HCT116 (cell line): ENCODE measurements at regions not wholly inside any gene's neighbourhood (a gene's known extent, or its start where the extent isn't known, plus 50 kb on each side); places are given as distances from the start of the nearest gene placed in this dataset.

ENCODE experiments used
- ATAC-seq: fragments of 200-7000 bp; cut with Tn5 transposase; 2 replicates; pipeline ENCODE4 v1.9.1; 2020; ENCODE audit warnings: mild to moderate bottlenecking, moderate library complexity
- BruUV-seq: library from RNA; stranded (reverse); fragments of 400-500 nt; replicated peaks from 2 replicates; lab custom pipeline; 2021; lab: Mats Ljungman, UMichigan
- CTCF ChIA-PET: fragments of 300-600 bp; sonication (Branson Sonifier 250); formaldehyde crosslinking; loops from one replicate; lab custom pipeline; 2021; ENCODE audit warnings: antibody characterized with exemption; lab: Charles Lee
- POLR2A ChIA-PET: fragments of 300-600, 350-600 bp; sonication (Branson Sonifier 250); formaldehyde crosslinking; loops from one replicate; lab custom pipeline; 2021; ENCODE audit warnings: antibody characterized with exemption; lab: Charles Lee
- RAD21 ChIA-PET, 2 experiments: fragments of 300-600 bp; sonication (Branson Sonifier 250); formaldehyde crosslinking; loops; one replicate each; lab custom pipeline; 2023; ENCODE audit warnings: low total read pairs in 2 of 2; ENCODE audit not compliant: uncharacterized antibody in 2 of 2, unreplicated experiment in 2 of 2, low non-redundant PET in 1 of 2; lab: Charles Lee
- DNase-seq: peaks from one replicate; pipeline ENCODE4 v3.0.0-alpha.2; 2010; ENCODE audit warnings: low read depth, low spot score
- H2AFZ ChIP-seq: fragments of 200-600 bp; shearing (Covaris generic), sonication (generic); 2 replicates; pipeline ENCODE4 v1.6.1; 2017; ENCODE audit warnings: low read depth, mixed run types, mixed read lengths, antibody characterized with exemption, low read length; ENCODE audit not compliant: poor library complexity, severe bottlenecking
- H3K27ac ChIP-seq: 2 replicates; pipeline ENCODE4 v1.5.1; 2012; ENCODE audit warnings: low read depth, low read length
- H3K27me3 ChIP-seq: fragments of 200-600 bp; sonication (generic); 2 replicates; pipeline ENCODE4 v1.6.1; 2016; ENCODE audit warnings: mixed run types, low read length, mixed read lengths; ENCODE audit not compliant: insufficient read depth
- H3K36me3 ChIP-seq, 2 experiments: fragments of 200-500 bp in 1 of 2; fragments of 200-600 bp in 1 of 2; sonication (Bioruptor generic) in 1 of 2; sonication (generic) in 1 of 2; 2 replicates each; pipeline versions ENCODE4 v1.5.1 to v1.6.1; 2014 to 2016; ENCODE audit warnings: low read length in 2 of 2, inconsistent platforms in 1 of 2, mixed read lengths in 1 of 2, mixed run types in 1 of 2; ENCODE audit not compliant: insufficient read depth in 2 of 2, control insufficient read depth in 1 of 2
- H3K4me1 ChIP-seq, 2 experiments: fragments of 200-600 bp in 1 of 2; sonication (generic) in 1 of 2; 2 replicates each; pipeline versions ENCODE4 v1.5.1 to v1.6.1; 2012 to 2017; ENCODE audit warnings: low read length in 2 of 2, inconsistent platforms in 1 of 2, mild to moderate bottlenecking in 1 of 2, mixed read lengths in 1 of 2, mixed run types in 1 of 2, moderate library complexity in 1 of 2; ENCODE audit not compliant: insufficient read depth in 2 of 2, control insufficient read depth in 1 of 2
- H3K4me2 ChIP-seq: fragments of 200-600 bp; sonication (generic); 2 replicates; pipeline ENCODE4 v1.6.1; 2017; ENCODE audit warnings: mixed run types, low read length, mixed read lengths
- H3K4me3 ChIP-seq, 2 experiments: fragments of 200-600 bp in 1 of 2; sonication (generic) in 1 of 2; replicated peaks in 1 of 2; 2 replicates each; pipeline ENCODE4 v1.5.1; 2011 to 2016; ENCODE audit warnings: low read length in 2 of 2, control low read depth in 1 of 2, low read depth in 1 of 2, mild to moderate bottlenecking in 1 of 2, mixed read lengths in 1 of 2, mixed run types in 1 of 2
- H3K79me2 ChIP-seq: fragments of 200-600 bp; sonication (generic); 2 replicates; pipeline ENCODE4 v1.6.1; 2017; ENCODE audit warnings: mild to moderate bottlenecking, mixed run types, low read length, moderate library complexity, mixed read lengths; ENCODE audit not compliant: insufficient read depth
- H3K9ac ChIP-seq: fragments of 200-600 bp; sonication (generic); 2 replicates; pipeline ENCODE4 v1.6.1; 2016; ENCODE audit warnings: low read length, mixed read lengths
- H3K9me2 ChIP-seq: fragments of 200-600 bp; sonication (generic), shearing (Covaris generic); 2 replicates; pipeline ENCODE4 v1.6.1; 2017; ENCODE audit warnings: mixed run types, mild to moderate bottlenecking, moderate library complexity; ENCODE audit not compliant: insufficient read depth
- H3K9me3 ChIP-seq, 2 experiments: fragments of 200-500 bp in 1 of 2; fragments of 200-600 bp in 1 of 2; sonication (Bioruptor generic) in 1 of 2; sonication (generic) in 1 of 2; 2 replicates each; pipeline ENCODE4 v1.6.1; 2014 to 2017; ENCODE audit warnings: low read length in 2 of 2, mixed read lengths in 2 of 2, inconsistent platforms in 1 of 2, low read depth in 1 of 2, mild to moderate bottlenecking in 1 of 2, mixed run types in 1 of 2, moderate library complexity in 1 of 2; ENCODE audit not compliant: control insufficient read depth in 1 of 2, insufficient read depth in 1 of 2
- H4K20me1 ChIP-seq: fragments of 200-600 bp; sonication (generic), shearing (Covaris generic); 2 replicates; pipeline ENCODE4 v1.6.1; 2017; ENCODE audit warnings: mixed run types, mild to moderate bottlenecking, moderate library complexity; ENCODE audit not compliant: insufficient read depth
- CBX3 ChIP-seq: IDR thresholded peaks from 2 replicates; pipeline ENCODE4 v1.6.1; 2012; ENCODE audit warnings: low read depth
- CEBPB ChIP-seq: IDR thresholded peaks from 2 replicates; pipeline ENCODE4 v1.6.1; 2012; ENCODE audit warnings: low read depth
- EGR1 ChIP-seq: IDR thresholded peaks from 2 replicates; pipeline ENCODE4 v1.6.1; 2012; ENCODE audit warnings: low read depth
- ELF1 ChIP-seq: IDR thresholded peaks from 2 replicates; pipeline ENCODE4 v1.6.1; 2012; ENCODE audit warnings: low read depth, borderline replicate concordance
- EZH2 ChIP-seq: fragments of 200-600 bp; sonication (generic); IDR thresholded peaks from 2 replicates; pipeline ENCODE4 v1.6.1; 2017; ENCODE audit warnings: antibody characterized with exemption, mixed run types
- EZH2phosphoT487 ChIP-seq: fragments of 200-600 bp; IDR thresholded peaks from 2 replicates; pipeline ENCODE4 v1.6.1; 2018; ENCODE audit warnings: antibody characterized with exemption, borderline replicate concordance
- FOSL1 ChIP-seq: IDR thresholded peaks from 2 replicates; pipeline ENCODE4 v1.6.1; 2012; ENCODE audit warnings: low read depth
- POLR2A ChIP-seq: IDR thresholded peaks from 2 replicates; pipeline ENCODE4 v1.7.0; 2011; ENCODE audit warnings: borderline replicate concordance; ENCODE audit not compliant: insufficient read depth, insufficient read length; ENCODE audit errors: extremely low read depth
- POLR2AphosphoS5 ChIP-seq: IDR thresholded peaks from 2 replicates; pipeline ENCODE4 v1.6.1; 2011; ENCODE audit warnings: mild to moderate bottlenecking, low read depth, low read length, moderate library complexity
- RAD21 ChIP-seq: IDR thresholded peaks from 2 replicates; pipeline ENCODE4 v1.6.1; 2012; ENCODE audit warnings: low read depth, mild to moderate bottlenecking
- REST ChIP-seq: IDR thresholded peaks from 2 replicates; pipeline ENCODE4 v1.6.1; 2012; ENCODE audit warnings: low read depth
- SIN3A ChIP-seq: IDR thresholded peaks from 2 replicates; pipeline ENCODE4 v1.6.1; 2012; ENCODE audit warnings: low read depth
- SP1 ChIP-seq: IDR thresholded peaks from 2 replicates; pipeline ENCODE4 v1.6.1; 2012; ENCODE audit warnings: low read depth
- SRF ChIP-seq: IDR thresholded peaks from 2 replicates; pipeline ENCODE4 v1.6.1; 2012; ENCODE audit warnings: low read depth
- TCF7L2 ChIP-seq: IDR thresholded peaks from 2 replicates; pipeline ENCODE4 v1.7.0; 2011; ENCODE audit warnings: borderline replicate concordance, inconsistent platforms; ENCODE audit not compliant: insufficient read depth, insufficient read length; ENCODE audit errors: extremely low read depth
- YY1 ChIP-seq: IDR thresholded peaks from 2 replicates; pipeline ENCODE4 v1.6.1; 2011; ENCODE audit warnings: low read length, low read depth, moderate library complexity, mild to moderate bottlenecking; ENCODE audit not compliant: insufficient replicate concordance; ENCODE audit errors: extremely low read depth
- ZFX ChIP-seq: fragments of 450-650 bp; IDR thresholded peaks from 2 replicates; pipeline ENCODE4 v1.6.1; 2017
- ZNF274 ChIP-seq: fragments of 200-500 bp; sonication (Bioruptor generic); IDR thresholded peaks from 2 replicates; pipeline ENCODE4 v1.6.1; 2014; ENCODE audit warnings: mild to moderate bottlenecking, low read depth, low read length, inconsistent platforms
- intact Hi-C: fragments of 100-400 bp; cut with micrococcal nuclease; formaldehyde crosslinking; loops from 2 replicates; pipeline ENCODE4 v1.10.0; 2022
- TF ChIP-seq, protein P1 (sequence below): IDR thresholded peaks from 2 replicates; pipeline ENCODE4 v1.6.1; 2011; ENCODE audit warnings: mild to moderate bottlenecking, low read length, moderate library complexity; ENCODE audit not compliant: insufficient replicate concordance; ENCODE audit errors: extremely low read depth
- TF ChIP-seq, protein P2 (sequence below), 3 experiments: fragments of 200-600 bp in 1 of 3; sonication (generic) in 1 of 3; IDR thresholded peaks in 2 of 3; conservative IDR thresholded peaks in 1 of 3; 2 replicates each; pipeline ENCODE4 v1.5.1; 2012 to 2017; ENCODE audit warnings: low read depth in 2 of 3, low read length in 2 of 3, antibody characterized with exemption in 1 of 3, borderline replicate concordance in 1 of 3, control low read depth in 1 of 3, mild to moderate bottlenecking in 1 of 3, mixed read lengths in 1 of 3, mixed run types in 1 of 3, moderate library complexity in 1 of 3; ENCODE audit not compliant: insufficient read depth in 1 of 3

DNA sequence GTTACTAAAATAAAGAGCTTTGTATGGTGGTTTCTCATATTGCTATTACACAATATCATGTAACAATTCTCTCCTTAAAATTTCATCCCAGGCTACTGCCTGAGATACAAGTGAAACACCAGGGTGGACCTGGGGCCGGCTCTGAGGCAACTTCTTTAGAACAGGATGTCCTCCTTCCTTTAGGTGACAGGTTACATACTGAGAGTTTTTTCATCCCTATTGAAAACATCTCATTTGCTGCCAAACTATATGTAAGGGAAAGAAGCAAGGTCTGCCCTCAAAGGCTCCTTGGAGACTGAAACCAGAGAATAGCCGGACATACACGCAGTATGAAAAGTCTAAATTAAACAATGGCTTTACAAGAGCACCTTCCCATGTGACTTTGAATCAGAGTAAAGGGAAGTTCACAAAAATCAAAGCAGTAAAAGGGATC, 139.9 kb downstream of the DUSP6 start:
- POLR2A ChIA-PET, result interaction anchor here (1.7 kb wide), 1 partner anchor 140 kb away, joined by 4 read pairs; the partner anchor contains the start of gene DUSP6
- H3K9me2 ChIP-seq, result 0 out of 2 replicates have a peak, but pooled peaks cover 3% of the 10 kb centered on the region
- RAD21 ChIA-PET, result no interaction called here
- H3K36me3 ChIP-seq, result no peaks in the 10 kb centered on the region
- intact Hi-C loops, result no loop called here
- H4K20me1 ChIP-seq, result no peaks in the 10 kb centered on the region
- CTCF ChIA-PET, result no interaction called here
- H3K27ac ChIP-seq, result no peak overlapping the region
- no peak overlapping the region for H3K4me3 ChIP-seq
- H3K4me2 ChIP-seq, result no peak overlapping the region
- H2AFZ ChIP-seq, result no peak overlapping the region
- H3K79me2 ChIP-seq, result no peaks in the 10 kb centered on the region
- H3K4me1 ChIP-seq, result no peaks in the 10 kb centered on the region
- DNase-seq (no peak), ATAC-seq (no peak)
- no peaks in the 10 kb centered on the region for H3K9me3 ChIP-seq
- no peaks in the 10 kb centered on the region for H3K27me3 ChIP-seq
- TF ChIP-seq, protein P1, sequence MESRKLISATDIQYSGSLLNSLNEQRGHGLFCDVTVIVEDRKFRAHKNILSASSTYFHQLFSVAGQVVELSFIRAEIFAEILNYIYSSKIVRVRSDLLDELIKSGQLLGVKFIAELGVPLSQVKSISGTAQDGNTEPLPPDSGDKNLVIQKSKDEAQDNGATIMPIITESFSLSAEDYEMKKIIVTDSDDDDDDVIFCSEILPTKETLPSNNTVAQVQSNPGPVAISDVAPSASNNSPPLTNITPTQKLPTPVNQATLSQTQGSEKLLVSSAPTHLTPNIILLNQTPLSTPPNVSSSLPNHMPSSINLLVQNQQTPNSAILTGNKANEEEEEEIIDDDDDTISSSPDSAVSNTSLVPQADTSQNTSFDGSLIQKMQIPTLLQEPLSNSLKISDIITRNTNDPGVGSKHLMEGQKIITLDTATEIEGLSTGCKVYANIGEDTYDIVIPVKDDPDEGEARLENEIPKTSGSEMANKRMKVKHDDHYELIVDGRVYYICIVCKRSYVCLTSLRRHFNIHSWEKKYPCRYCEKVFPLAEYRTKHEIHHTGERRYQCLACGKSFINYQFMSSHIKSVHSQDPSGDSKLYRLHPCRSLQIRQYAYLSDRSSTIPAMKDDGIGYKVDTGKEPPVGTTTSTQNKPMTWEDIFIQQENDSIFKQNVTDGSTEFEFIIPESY, result no peak
- no peak for TF ChIP-seq EGR1
- TF ChIP-seq, protein P2, sequence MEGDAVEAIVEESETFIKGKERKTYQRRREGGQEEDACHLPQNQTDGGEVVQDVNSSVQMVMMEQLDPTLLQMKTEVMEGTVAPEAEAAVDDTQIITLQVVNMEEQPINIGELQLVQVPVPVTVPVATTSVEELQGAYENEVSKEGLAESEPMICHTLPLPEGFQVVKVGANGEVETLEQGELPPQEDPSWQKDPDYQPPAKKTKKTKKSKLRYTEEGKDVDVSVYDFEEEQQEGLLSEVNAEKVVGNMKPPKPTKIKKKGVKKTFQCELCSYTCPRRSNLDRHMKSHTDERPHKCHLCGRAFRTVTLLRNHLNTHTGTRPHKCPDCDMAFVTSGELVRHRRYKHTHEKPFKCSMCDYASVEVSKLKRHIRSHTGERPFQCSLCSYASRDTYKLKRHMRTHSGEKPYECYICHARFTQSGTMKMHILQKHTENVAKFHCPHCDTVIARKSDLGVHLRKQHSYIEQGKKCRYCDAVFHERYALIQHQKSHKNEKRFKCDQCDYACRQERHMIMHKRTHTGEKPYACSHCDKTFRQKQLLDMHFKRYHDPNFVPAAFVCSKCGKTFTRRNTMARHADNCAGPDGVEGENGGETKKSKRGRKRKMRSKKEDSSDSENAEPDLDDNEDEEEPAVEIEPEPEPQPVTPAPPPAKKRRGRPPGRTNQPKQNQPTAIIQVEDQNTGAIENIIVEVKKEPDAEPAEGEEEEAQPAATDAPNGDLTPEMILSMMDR (IDR thresholded peaks at IDR 0.05 in 2 of 3, conservative IDR thresholded peaks at IDR 0.05 in 1 of 3; ENCODE audit: borderline replicate concordance in 1 of 3, insufficient read depth in 1 of 3, low read depth in 2 of 3, low read length in 2 of 3), result no peak
- no peak for TF ChIP-seq POLR2AphosphoS5
- no peak for TF ChIP-seq SP1
- TF ChIP-seq CBX3, result no peak
- TF ChIP-seq RAD21, result no peak
- no peak for TF ChIP-seq ZNF274
- TF ChIP-seq EZH2, result no peak
- no peak for TF ChIP-seq TCF7L2
- no peak for TF ChIP-seq REST
- no peak for TF ChIP-seq EZH2phosphoT487
- no peak for TF ChIP-seq FOSL1
- no peak for TF ChIP-seq SRF
- TF ChIP-seq POLR2A, result no peak
- no peak for TF ChIP-seq ELF1
- no peak for TF ChIP-seq CEBPB
- no peak for TF ChIP-seq SIN3A
- no peak for TF ChIP-seq YY1
- no peak for TF ChIP-seq ZFX
- no TSS peak for BruUV-seq
- no peak overlapping the region for H3K9ac ChIP-seq
